Urinary bladder (tissue), 3 donors: ENCODE measurements at regions not wholly inside any gene's neighbourhood (a gene's known extent, or its start where the extent isn't known, plus 50 kb on each side); places are given as distances from the start of the nearest gene placed in this dataset.

Experiments used
- DNase-seq: peaks from one replicate; pipeline ENCODE4 v3.0.0-alpha.2; 2015; ENCODE audit errors: extremely low spot score
- H3K27ac ChIP-seq: one replicate; pipeline ENCODE4 v1.5.1; 2013; ENCODE audit warnings: low read depth, mild to moderate bottlenecking, moderate library complexity
- H3K36me3 ChIP-seq: one replicate; pipeline ENCODE4 v1.6.1; 2013; ENCODE audit warnings: mild to moderate bottlenecking, moderate library complexity; ENCODE audit not compliant: insufficient read depth
- H3K4me1 ChIP-seq: one replicate; pipeline ENCODE4 v1.6.1; 2013; ENCODE audit warnings: mild to moderate bottlenecking, moderate library complexity; ENCODE audit not compliant: insufficient read depth
- H3K4me3 ChIP-seq: one replicate; pipeline ENCODE4 v1.5.1; 2013; ENCODE audit warnings: low read depth, low read length
- WGBS: extraction: QIAGEN DNeasy Blood & Tissue Kit; methylation state at CpG from one replicate; pipeline ENCODE4 v1.1.7; 2013; 5-methylcytosine and 5-hydroxymethylcytosine counted together
- donor health status: healthy with polysubstance abuse.
- donor health status: healthy.

- Histone ChIP-seq H3K4me3 (no peak overlapping the region), H3K4me1 (no peaks in the 10 kb centered on the region), H3K36me3 (no peaks in the 10 kb centered on the region), H3K27ac (no peak overlapping the region)
- no peak for DNase-seq
- WGBS: 89% methylated on average over 2 of the region's 2 CpGs
These were observed 76.4 kb downstream of the CXXC4 start for GRCh38 chr4:104418286-104418685.

DNA sequence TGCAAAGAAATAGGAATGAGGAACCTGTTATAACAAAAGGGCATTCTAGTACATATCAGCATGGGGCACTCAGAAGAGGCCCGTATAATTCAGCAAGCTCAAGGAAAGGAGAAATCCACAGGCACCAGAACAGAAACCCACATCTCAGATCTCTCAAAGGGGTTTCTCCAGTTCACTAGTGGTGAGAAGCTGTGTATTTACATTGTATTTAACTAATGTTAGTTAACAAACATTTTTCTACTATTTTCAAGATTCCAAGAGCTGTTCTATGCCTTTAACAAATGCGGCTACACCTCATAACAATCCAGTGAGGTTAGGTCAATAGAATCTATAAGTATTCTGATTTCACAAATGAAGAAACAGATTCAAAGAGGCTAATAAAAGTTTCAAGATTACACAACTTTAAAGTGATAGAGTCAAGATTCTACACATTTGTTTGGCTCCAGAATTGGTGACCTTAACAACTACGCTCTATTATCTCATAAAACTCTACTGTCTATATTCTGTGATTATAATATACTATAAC is 77.3 kb downstream of the CXXC4 start:
- no peaks in the 10 kb centered on the region for H3K36me3 ChIP-seq
- H3K27ac ChIP-seq: no peak overlapping the region
- no peak overlapping the region for H3K4me3 ChIP-seq
- H3K4me1 ChIP-seq: no peaks in the 10 kb centered on the region
- WGBS: 93% methylated on average over 3 of the region's 3 CpGs
- DNase-seq: no peak

DNA sequence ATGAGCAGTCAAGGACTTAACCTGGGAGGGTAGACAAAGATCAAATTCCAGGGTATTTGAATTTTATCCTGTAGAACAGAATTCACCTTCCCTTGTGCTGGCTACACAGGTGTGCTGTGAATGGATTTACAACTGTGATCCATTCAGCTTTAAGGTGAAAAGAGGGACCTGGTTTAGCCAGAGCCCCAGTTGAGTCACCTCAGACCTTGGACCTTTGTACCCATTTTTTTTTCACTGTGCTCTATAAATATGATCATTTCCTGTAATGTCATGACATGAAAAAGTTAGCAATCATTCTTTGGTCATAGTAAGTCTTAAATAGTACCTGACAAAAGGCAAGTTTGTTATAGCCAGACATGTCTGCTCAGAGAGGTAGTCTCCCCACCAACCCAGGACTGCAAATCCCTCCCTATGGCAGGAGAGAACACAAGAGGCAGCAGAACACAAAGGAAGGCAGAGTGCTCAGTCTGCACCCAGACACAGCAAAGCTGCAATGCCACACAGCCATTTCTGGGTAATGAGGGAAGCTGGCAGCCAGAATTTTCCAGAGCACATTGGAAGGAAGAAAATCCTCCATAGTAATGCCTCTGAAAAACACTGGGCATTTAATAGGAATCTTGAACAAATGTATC is 77.9 kb downstream of the CXXC4 start:
- DNase-seq: no peak
- no peaks in the 10 kb centered on the region for H3K4me1 ChIP-seq
- no peaks in the 10 kb centered on the region for H3K36me3 ChIP-seq
- no peak overlapping the region for H3K27ac ChIP-seq
- no peak overlapping the region for H3K4me3 ChIP-seq

- Histone ChIP-seq H3K4me3 (no peak overlapping the region), H3K36me3 (no peaks in the 10 kb centered on the region), H3K27ac (no peak overlapping the region), H3K4me1 (no peaks in the 10 kb centered on the region)
- DNase-seq: no peak
These were observed 81.2 kb downstream of the CXXC4 start for GRCh38 chr4:104413487-104413886.

DNA sequence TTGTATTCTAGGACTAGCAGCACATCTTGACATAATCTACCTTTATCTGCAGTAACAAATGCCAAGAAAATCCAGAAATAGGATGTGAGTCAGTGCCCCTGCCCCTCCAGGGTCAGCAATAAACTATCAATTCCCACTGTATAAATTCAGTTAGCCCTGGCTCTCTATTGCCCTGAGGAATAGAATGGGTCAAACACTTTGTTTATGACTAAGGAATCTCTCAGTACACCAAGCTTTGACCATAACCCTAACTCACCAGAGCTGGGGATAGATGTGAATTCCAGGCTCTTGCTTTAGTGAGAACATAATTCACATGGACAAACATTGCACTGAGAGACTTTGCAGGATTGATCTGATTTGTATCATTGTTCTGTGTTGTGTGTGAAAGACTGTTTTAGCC is 82.3 kb downstream of the CXXC4 start:
- no peaks in the 10 kb centered on the region for H3K4me1 ChIP-seq
- H3K36me3 ChIP-seq: no peaks in the 10 kb centered on the region
- H3K4me3 ChIP-seq: no peak overlapping the region
- no peak for DNase-seq
- no peak overlapping the region for H3K27ac ChIP-seq

- Histone ChIP-seq H3K36me3 (no peaks in the 10 kb centered on the region), H3K27ac (no peak overlapping the region), H3K4me1 (no peaks in the 10 kb centered on the region), H3K4me3 (no peak overlapping the region)
- 96% methylated on average over 2 of the region's 2 CpGs for WGBS
- no peak for DNase-seq
These were observed 83.2 kb downstream of the CXXC4 start for GRCh38 chr4:104411502-104411901.

GRCh38 chr4:104408878-104409277 is 85.8 kb downstream of the CXXC4 start:
- DNase-seq: no peak
- H3K36me3 ChIP-seq: no peaks in the 10 kb centered on the region
- H3K4me1 ChIP-seq: no peaks in the 10 kb centered on the region
- 45% methylated on average over 2 of the region's 2 CpGs for WGBS
- H3K27ac ChIP-seq: no peak overlapping the region
- H3K4me3 ChIP-seq: no peak overlapping the region

- Histone ChIP-seq H3K36me3 (no peaks in the 10 kb centered on the region), H3K4me1 (no peaks in the 10 kb centered on the region), H3K27ac (no peak overlapping the region), H3K4me3 (no peak overlapping the region)
- DNase-seq: no peak
- whole genome bisulfite sequencing: 69% methylated on average over 6 of the region's 6 CpGs
These were observed 90.3 kb downstream of the CXXC4 start for GRCh38 chr4:104404361-104404760.

GRCh38 chr4:104395168-104395614 is 99.5 kb downstream of the CXXC4 start:
- H3K4me1 ChIP-seq: no peaks in the 10 kb centered on the region
- H3K4me3 ChIP-seq: no peak overlapping the region
- no peak overlapping the region for H3K27ac ChIP-seq
- no peaks in the 10 kb centered on the region for H3K36me3 ChIP-seq
- no peak for DNase-seq
- WGBS: 29% methylated on average over 5 of the region's 5 CpGs

DNA sequence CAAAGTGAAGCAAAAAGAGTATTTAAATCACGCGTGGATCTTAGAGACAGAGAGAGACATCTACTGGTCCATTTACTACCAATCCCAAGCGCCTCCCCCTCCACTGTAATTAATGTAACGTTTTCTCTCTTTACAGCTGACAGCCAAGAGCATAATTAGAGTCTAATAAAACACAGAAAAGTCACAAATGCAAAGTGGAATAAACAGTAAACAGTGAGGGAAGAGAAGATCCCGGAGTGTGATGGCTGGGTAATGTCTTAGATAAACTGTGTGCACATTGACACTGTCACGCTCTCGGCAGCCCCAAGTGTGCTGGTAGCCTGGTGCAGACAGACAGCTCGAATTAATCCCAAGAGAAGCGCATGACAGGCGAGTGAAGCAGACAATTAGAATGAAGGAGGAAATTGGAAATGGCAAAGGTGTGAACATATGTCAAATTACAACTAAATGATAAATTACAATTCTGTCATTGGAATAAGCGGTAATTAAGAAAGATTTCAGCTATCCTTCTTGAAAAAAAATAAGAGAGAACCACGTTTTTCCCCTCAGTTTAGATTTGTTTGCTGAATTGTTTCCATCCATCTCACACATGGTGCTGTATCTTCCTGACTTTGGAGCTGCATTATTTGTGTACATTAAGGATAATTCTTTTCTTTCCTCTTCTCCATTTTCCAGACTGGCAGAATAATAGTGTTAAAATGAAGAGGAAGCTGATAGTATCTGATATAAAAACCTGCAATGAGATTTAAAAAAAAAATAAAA is 100.1 kb downstream of the CXXC4 start:
- Histone ChIP-seq H3K4me1 (no peaks in the 10 kb centered on the region), H3K4me3 (no peak overlapping the region), H3K27ac (no peak overlapping the region), H3K36me3 (no peaks in the 10 kb centered on the region)
- DNase-seq: no peak
- 22% methylated on average over 12 of the region's 12 CpGs for WGBS

GRCh38 chr4:104393655-104394324 is 100.9 kb downstream of the CXXC4 start:
- no peak for DNase-seq
- H3K27ac ChIP-seq: no peak overlapping the region
- H3K36me3 ChIP-seq: no peaks in the 10 kb centered on the region
- no peak overlapping the region for H3K4me3 ChIP-seq
- no peaks in the 10 kb centered on the region for H3K4me1 ChIP-seq
- 67% methylated on average over 3 of the region's 3 CpGs for WGBS

DNA sequence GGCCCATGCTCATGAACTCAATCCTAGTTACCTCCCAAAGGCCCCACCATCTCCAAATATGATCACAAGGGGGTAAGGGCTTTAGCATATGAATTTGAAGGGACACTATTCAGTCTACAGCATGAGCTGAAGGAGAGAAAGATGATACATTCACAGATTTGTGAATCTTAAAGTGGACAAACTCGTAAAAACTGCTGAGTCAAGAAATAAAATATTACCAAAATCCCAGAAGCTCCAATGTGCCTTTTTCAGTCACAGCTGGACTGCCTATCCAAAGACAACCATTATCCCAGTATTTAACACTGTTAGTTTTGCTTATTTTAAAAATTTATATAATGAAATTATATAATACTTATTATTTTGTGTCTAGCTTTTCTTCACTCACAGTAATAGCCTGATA is 109.0 kb downstream of the CXXC4 start:
- no peaks in the 10 kb centered on the region for H3K36me3 ChIP-seq
- 68% methylated on average over 1 of the region's 1 CpG for WGBS

DNA sequence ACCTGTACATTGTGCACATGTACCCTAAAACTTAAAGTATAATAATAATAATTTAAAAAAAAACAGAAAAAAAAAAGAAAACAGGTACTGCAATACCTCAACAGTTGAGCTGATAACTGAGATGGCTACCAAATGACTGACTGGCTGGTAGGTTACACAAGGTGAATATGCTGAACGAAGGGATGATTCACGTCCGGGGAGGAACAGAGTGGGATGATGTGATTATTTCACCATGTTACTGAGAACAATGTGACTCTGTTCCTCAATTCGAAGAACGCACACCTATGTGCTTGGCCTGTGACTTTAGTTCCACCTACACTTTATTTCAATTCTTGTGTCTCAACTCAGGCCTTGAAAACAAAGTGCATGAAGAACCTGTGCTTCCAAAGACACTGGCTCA is 111.7 kb downstream of the CXXC4 start:
- no peak overlapping the region for H3K4me3 ChIP-seq
- no peak overlapping the region for H3K27ac ChIP-seq
- H3K36me3 ChIP-seq: no peaks in the 10 kb centered on the region
- DNase-seq: no peak
- no peaks in the 10 kb centered on the region for H3K4me1 ChIP-seq
- 99% methylated on average over 5 of the region's 5 CpGs for WGBS

More for the DNA sequence above, 109.0 kb downstream of the CXXC4 start:
- no peak overlapping the region for H3K27ac ChIP-seq
- DNase-seq: no peak
- no peaks in the 10 kb centered on the region for H3K4me1 ChIP-seq
- no peak overlapping the region for H3K4me3 ChIP-seq

DNA sequence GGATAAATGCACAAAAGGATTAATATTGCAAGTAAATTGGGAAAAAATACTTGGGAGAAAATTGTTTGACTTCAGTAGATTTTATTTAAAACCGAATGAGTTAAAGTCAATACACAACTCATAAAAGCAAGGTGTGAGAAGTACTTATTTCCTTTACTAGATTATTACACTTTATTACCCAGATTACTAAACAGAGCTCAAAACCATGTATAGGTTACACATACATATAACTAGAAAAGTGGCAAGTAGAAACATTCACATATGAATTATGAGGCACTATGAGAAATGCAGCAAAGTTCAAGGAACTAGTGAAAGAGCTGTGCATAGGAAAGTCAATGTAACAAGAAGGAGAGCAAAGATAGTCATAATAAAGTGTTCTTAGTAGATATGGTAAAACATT is 113.0 kb downstream of the CXXC4 start:
- Histone ChIP-seq H3K4me3 (no peak overlapping the region), H3K27ac (no peak overlapping the region), H3K4me1 (no peaks in the 10 kb centered on the region), H3K36me3 (no peaks in the 10 kb centered on the region)
- DNase-seq: no peak
- WGBS: 75% methylated on average over 1 of the region's 1 CpG
